HG02852 (cell line): ENCODE measurements at regions not wholly inside any gene's neighbourhood (a gene's known extent, or its start where the extent isn't known, plus 50 kb on each side); places are given as distances from the start of the nearest gene placed in this dataset.
"Not testable (repeated sequence)": the region's sequence is repeated elsewhere in the genome, so short reads cannot be mapped to it uniquely, and the experiment has no call there.

Source experiments
- ATAC-seq: cut with Tn5 transposase; IDR thresholded peaks from one replicate; pipeline ENCODE4 v1.9.1; 2021; ENCODE audit warnings: mild to moderate bottlenecking, moderate library complexity; ENCODE audit not compliant: unreplicated experiment

- no peak for ATAC-seq
Observed at GRCh38 chr21:20292280-20292679, 705.9 kb upstream of the NCAM2 start.

- ATAC-seq: not testable (repeated sequence)
Observed at GRCh38 chr21:20292854-20293253, 705.4 kb upstream of the NCAM2 start.

- no peak for ATAC-seq
Observed at GRCh38 chr21:20301395-20301794, 696.8 kb upstream of the NCAM2 start.

- no peak for ATAC-seq
Observed at GRCh38 chr21:20302084-20302483, 696.1 kb upstream of the NCAM2 start.

- ATAC-seq: no peak
Observed at GRCh38 chr21:20306836-20307235, 691.4 kb upstream of the NCAM2 start.

- ATAC-seq: no peak
Observed at GRCh38 chr21:20308586-20309315, 689.5 kb upstream of the NCAM2 start.

- ATAC-seq: no peak
Observed at GRCh38 chr21:20311234-20311787, 686.9 kb upstream of the NCAM2 start.

GRCh38 chr21:20313013-20313412 is 685.2 kb upstream of the NCAM2 start:
- ATAC-seq: no peak

- no peak for ATAC-seq
Observed at GRCh38 chr21:20315042-20315441, 683.2 kb upstream of the NCAM2 start.

- no peak for ATAC-seq
Observed at GRCh38 chr21:20329636-20330035, 668.6 kb upstream of the NCAM2 start.

- no peak for ATAC-seq
Observed at GRCh38 chr21:20330652-20331051, 667.6 kb upstream of the NCAM2 start.

GRCh38 chr21:20334585-20334984 is 663.6 kb upstream of the NCAM2 start:
- ATAC-seq: no peak

- no peak for ATAC-seq
Observed at GRCh38 chr21:20341431-20341830, 656.8 kb upstream of the NCAM2 start.

GRCh38 chr21:20343186-20343585 is 655.0 kb upstream of the NCAM2 start:
- ATAC-seq: no peak

GRCh38 chr21:20351138-20351537 is 647.1 kb upstream of the NCAM2 start:
- no peak for ATAC-seq

- ATAC-seq: no peak
Observed at GRCh38 chr21:20353351-20353750, 644.9 kb upstream of the NCAM2 start.

GRCh38 chr21:20373031-20373430 is 625.2 kb upstream of the NCAM2 start:
- no peak for ATAC-seq

- ATAC-seq: no peak
Observed at GRCh38 chr21:20377250-20377649, 621.0 kb upstream of the NCAM2 start.

- ATAC-seq: no peak
Observed at GRCh38 chr21:20388400-20388799, 609.8 kb upstream of the NCAM2 start.

GRCh38 chr21:20396798-20397197 is 601.4 kb upstream of the NCAM2 start:
- no peak for ATAC-seq

- ATAC-seq: no peak
Observed at GRCh38 chr21:20404915-20405314, 593.3 kb upstream of the NCAM2 start.

GRCh38 chr21:20418353-20418752 is 579.9 kb upstream of the NCAM2 start:
- no peak for ATAC-seq

GRCh38 chr21:20419772-20420171 is 578.4 kb upstream of the NCAM2 start:
- no peak for ATAC-seq
